ENCODE measurements at regions not wholly inside any gene's neighbourhood (a gene's known extent, or its start where the extent isn't known, plus 50 kb on each side); places are given as distances from the start of the nearest gene placed in this dataset.

GRCh38 chr13:104246955-104247354 is 1180.7 kb upstream of the SLC10A2 start:
- DNase-seq (ENCODE audit: low read depth): no peak
- no peaks in the 10 kb centered on the region for H3K27me3 ChIP-seq (ENCODE audit: control insufficient read depth, insufficient read depth, low read length)
- no peaks in the 10 kb centered on the region for H3K36me3 ChIP-seq (ENCODE audit: control insufficient read depth, insufficient read depth, low read length)
- POLR2A ChIA-PET: no interaction called here
- TF ChIP-seq CTCF (IDR thresholded peaks at IDR 0.05; ENCODE audit: insufficient read depth, low read depth, low read length): no peak
- CTCF ChIA-PET: no interaction called here
- no peak overlapping the region for H3K4me3 ChIP-seq (ENCODE audit: low read depth, low read length)

GRCh38 chr13:104206450-104207044 is 1140.3 kb upstream of the SLC10A2 start:
- ChIA-PET CTCF (no interaction called here), POLR2A (no interaction called here)
- Histone ChIP-seq H3K27me3 (ENCODE audit: control insufficient read depth, insufficient read depth, low read length) (no peaks in the 10 kb centered on the region), H3K36me3 (ENCODE audit: control insufficient read depth, insufficient read depth, low read length) (no peaks in the 10 kb centered on the region), H3K4me3 (ENCODE audit: low read depth, low read length) (no peak overlapping the region)
- TF ChIP-seq CTCF (IDR thresholded peaks at IDR 0.05; ENCODE audit: insufficient read depth, low read depth, low read length): no peak
- DNase-seq (ENCODE audit: low read depth): no peak

- no peak for TF ChIP-seq CTCF (IDR thresholded peaks at IDR 0.05; ENCODE audit: insufficient read depth, low read depth, low read length)
- Histone ChIP-seq H3K36me3 (ENCODE audit: control insufficient read depth, insufficient read depth, low read length) (no peaks in the 10 kb centered on the region), H3K27me3 (ENCODE audit: control insufficient read depth, insufficient read depth, low read length) (no peaks in the 10 kb centered on the region), H3K4me3 (ENCODE audit: low read depth, low read length) (no peak overlapping the region)
- ChIA-PET POLR2A (no interaction called here), CTCF (no interaction called here)
- no peak for DNase-seq (ENCODE audit: low read depth)
Measured at GRCh38 chr13:104204177-104204576, 1138.0 kb upstream of the SLC10A2 start.

GRCh38 chr13:104198801-104199200 is 1132.6 kb upstream of the SLC10A2 start:
- POLR2A ChIA-PET: no interaction called here
- Histone ChIP-seq H3K36me3 (ENCODE audit: control insufficient read depth, insufficient read depth, low read length) (no peaks in the 10 kb centered on the region), H3K27me3 (ENCODE audit: control insufficient read depth, insufficient read depth, low read length) (no peaks in the 10 kb centered on the region), H3K4me3 (ENCODE audit: low read depth, low read length) (no peak overlapping the region)
- TF ChIP-seq CTCF (IDR thresholded peaks at IDR 0.05; ENCODE audit: insufficient read depth, low read depth, low read length): no peak
- CTCF ChIA-PET: no interaction called here
- DNase-seq (ENCODE audit: low read depth): no peak

GRCh38 chr13:104196611-104197010 is 1130.4 kb upstream of the SLC10A2 start:
- no peak for DNase-seq (ENCODE audit: low read depth)
- ChIA-PET CTCF (no interaction called here), POLR2A (no interaction called here)
- no peak for TF ChIP-seq CTCF (IDR thresholded peaks at IDR 0.05; ENCODE audit: insufficient read depth, low read depth, low read length)
- Histone ChIP-seq H3K36me3 (ENCODE audit: control insufficient read depth, insufficient read depth, low read length) (no peaks in the 10 kb centered on the region), H3K27me3 (ENCODE audit: control insufficient read depth, insufficient read depth, low read length) (no peaks in the 10 kb centered on the region), H3K4me3 (ENCODE audit: low read depth, low read length) (no peak overlapping the region)

All from BJ (cell line).